ENCODE measurements at regions not wholly inside any gene's neighbourhood (a gene's known extent, or its start where the extent isn't known, plus 50 kb on each side); places are given as distances from the start of the nearest gene placed in this dataset.

- TF ChIP-seq CTCF (IDR thresholded peaks at IDR 0.05; ENCODE audit: insufficient read depth, low read depth, low read length, missing control alignments): no peak
- H3K4me3 ChIP-seq (ENCODE audit: low read length): no peak overlapping the region
- no peak for DNase-seq (ENCODE audit: low read depth)
Observed at GRCh38 chr19:28929006-28929405, 283.9 kb downstream of the UQCRFS1 start.

DNA sequence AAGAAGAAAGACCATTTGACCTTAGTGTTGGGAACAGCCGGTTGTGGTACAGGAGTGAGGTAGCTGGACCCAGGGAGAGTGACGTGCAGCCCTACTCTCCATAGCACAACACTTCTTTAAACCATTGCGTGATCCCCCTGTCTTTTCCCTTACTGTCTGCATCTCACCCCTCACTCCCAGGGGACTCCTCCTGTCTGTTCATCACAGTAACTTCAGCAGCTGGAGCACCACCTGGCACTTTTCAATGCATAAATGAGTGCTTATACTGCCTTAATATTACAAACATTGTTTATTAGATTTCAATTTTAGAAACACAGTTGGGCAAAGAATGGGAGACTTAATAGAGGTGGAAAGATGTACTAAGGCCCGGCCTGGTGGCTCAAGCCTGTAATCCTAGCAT lies 285.5 kb downstream of the UQCRFS1 start:
- TF ChIP-seq CTCF (IDR thresholded peaks at IDR 0.05; ENCODE audit: insufficient read depth, low read depth, low read length, missing control alignments): no peak
- DNase-seq (ENCODE audit: low read depth): no peak
- H3K4me3 ChIP-seq (ENCODE audit: low read length): no peak overlapping the region

DNA sequence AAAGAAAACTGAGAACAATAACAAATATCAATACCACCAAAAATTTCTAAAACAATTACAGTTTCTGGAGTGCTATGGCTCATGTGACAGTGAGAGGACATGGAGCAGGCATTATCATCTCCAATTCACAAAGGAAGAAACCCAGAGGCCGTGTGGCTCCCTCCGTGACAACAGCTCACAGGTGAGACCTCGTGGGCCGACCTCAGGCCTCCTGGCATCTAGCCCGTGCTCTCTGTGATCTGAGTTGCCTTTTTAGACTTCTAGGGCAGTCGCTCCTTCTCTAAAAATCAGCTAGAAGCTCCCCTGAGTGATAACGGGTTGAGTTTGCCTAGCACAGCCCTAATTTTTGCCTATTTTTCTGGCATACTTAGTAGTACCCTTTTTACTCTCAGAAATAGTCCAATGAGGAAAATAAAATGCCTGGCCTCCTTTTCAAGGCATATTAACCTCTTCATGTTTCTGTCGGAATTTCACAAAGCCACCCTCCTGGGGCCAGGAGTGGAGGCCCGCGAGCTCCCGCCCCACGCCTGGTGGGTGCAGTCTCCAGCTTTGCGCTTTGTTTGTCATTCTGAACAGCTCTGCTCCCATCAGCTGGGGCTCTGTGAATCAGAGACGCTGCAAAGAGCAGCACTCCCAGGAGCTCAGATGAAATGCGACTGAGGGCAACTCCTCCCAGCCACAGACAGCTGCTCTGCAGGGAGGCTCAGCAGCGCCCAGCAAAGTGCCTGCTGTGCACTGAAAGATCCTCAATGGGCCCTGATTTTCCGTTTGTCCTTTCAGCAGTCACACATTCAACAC lies 292.5 kb downstream of the UQCRFS1 start:
- H3K4me3 ChIP-seq (ENCODE audit: low read length): no peak overlapping the region
- no peak for TF ChIP-seq CTCF (IDR thresholded peaks at IDR 0.05; ENCODE audit: insufficient read depth, low read depth, low read length, missing control alignments)
- DNase-seq (ENCODE audit: low read depth): no peak

GRCh38 chr19:28917621-28918020 lies 295.3 kb downstream of the UQCRFS1 start:
- no peak overlapping the region for H3K4me3 ChIP-seq (ENCODE audit: low read length)
- no peak for DNase-seq (ENCODE audit: low read depth)
- no peak for TF ChIP-seq CTCF (IDR thresholded peaks at IDR 0.05; ENCODE audit: insufficient read depth, low read depth, low read length, missing control alignments)

DNA sequence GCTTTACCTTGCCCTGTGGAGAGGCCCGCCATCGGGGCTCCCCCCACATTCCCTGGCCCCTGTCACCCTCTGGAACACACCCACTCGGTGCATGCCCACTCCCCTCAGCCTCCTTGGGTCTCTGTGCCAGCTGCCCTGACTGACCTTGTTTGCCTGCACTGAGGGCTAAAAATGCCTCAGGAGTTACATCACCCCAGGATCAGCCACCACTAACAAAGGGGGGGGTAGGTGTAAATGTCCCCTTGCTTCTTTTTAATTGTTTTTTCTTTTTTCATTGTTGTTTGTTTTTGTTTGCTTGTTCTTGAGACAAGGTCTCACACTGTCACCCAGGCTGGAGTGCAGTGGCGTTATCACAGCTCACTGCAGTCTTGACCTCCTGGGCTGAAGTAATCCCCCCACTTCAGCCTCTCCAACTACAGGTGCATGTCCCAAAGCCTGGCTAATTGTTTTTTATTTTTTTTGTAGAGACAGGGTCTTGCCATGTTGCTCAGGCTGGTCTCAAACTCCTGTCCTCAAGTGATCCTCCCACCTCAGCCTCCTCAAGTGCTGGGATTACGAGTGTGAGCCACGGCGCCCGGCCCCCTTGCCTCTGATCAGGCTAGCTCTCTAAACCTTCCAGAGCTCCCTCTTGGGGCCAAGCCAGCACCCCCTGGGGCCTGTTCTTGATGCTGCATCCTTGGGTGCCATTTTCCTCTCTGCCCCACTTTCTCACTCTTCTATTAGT lies 297.1 kb downstream of the UQCRFS1 start:
- H3K4me3 ChIP-seq (ENCODE audit: low read length): no peak overlapping the region
- DNase-seq (ENCODE audit: low read depth): no peak
- no peak for TF ChIP-seq CTCF (IDR thresholded peaks at IDR 0.05; ENCODE audit: insufficient read depth, low read depth, low read length, missing control alignments)

- no peak for DNase-seq (ENCODE audit: low read depth)
- TF ChIP-seq CTCF (IDR thresholded peaks at IDR 0.05; ENCODE audit: insufficient read depth, low read depth, low read length, missing control alignments): no peak
- no peak overlapping the region for H3K4me3 ChIP-seq (ENCODE audit: low read length)
Observed at GRCh38 chr19:28915202-28915601, 297.7 kb downstream of the UQCRFS1 start.

Measured in epithelial cell of esophagus (primary cell).